ENCODE measurements at regions not wholly inside any gene's neighbourhood (a gene's known extent, or its start where the extent isn't known, plus 50 kb on each side); places are given as distances from the start of the nearest gene placed in this dataset.

GRCh38 chr21:20523191-20523590 is 475.0 kb upstream of the NCAM2 start:
- DNase-seq (ENCODE audit: low read depth, low spot score) (no peak), FAIRE-seq (no peak)
- Histone ChIP-seq H3K4me2 (ENCODE audit: insufficient read depth, low read length) (no peak overlapping the region), H3K36me3 (ENCODE audit: control insufficient read depth in 2 of 2, extremely low read depth in 1 of 2, insufficient read depth in 2 of 2, low read length in 2 of 2) (no peaks in the 10 kb centered on the region), H3K79me2 (ENCODE audit: control insufficient read depth, insufficient read depth, low read length) (no peaks in the 10 kb centered on the region), H4K20me1 (replicated peaks; ENCODE audit: control insufficient read depth, extremely low read depth, insufficient read depth, low read length) (no peaks in the 10 kb centered on the region), H3K27me3 (ENCODE audit: control insufficient read depth in 2 of 2, insufficient read depth in 2 of 2, low read length in 2 of 2) (no peaks in the 10 kb centered on the region), H3K4me1 (ENCODE audit: control insufficient read depth, extremely low read depth, insufficient read depth, low read length) (no peaks in the 10 kb centered on the region), H3K9me3 (replicated peaks; ENCODE audit: control insufficient read depth, insufficient read depth, low read length) (no peaks in the 10 kb centered on the region), H2AFZ (ENCODE audit: low read depth, low read length) (no peak overlapping the region), H3K9me1 (replicated peaks; ENCODE audit: control insufficient read depth, extremely low read depth, insufficient read depth, low read length) (no peaks in the 10 kb centered on the region), H3K9ac (replicated peaks; ENCODE audit: extremely low read depth, insufficient read depth, low read length) (no peak overlapping the region), H3K27ac (ENCODE audit: insufficient read depth, low read depth, low read length) (no peak overlapping the region), H3K4me3 (replicated peaks in 1 of 3; ENCODE audit: insufficient read depth in 1 of 3, low read depth in 1 of 3, low read length in 3 of 3) (no peak overlapping the region)
- intact Hi-C loops (cut with micrococcal nuclease) (no loop called here), dilution Hi-C loops (cut with MboI; ENCODE audit: extremely low pct_ligation_motif_present, low sequenced_read_pairs) (no loop called here)
- ChIA-PET CTCF (no interaction called here), POLR2A (no interaction called here)
- TF ChIP-seq MYC (IDR thresholded peaks at IDR 0.05; ENCODE audit: low read depth, low read length) (no peak), EZH2 (IDR thresholded peaks at IDR 0.05; ENCODE audit: borderline replicate concordance, low read depth, low read length, severe bottlenecking) (no peak), POLR2A (IDR thresholded peaks at IDR 0.05; ENCODE audit: low read depth, low read length) (no peak), GATA2 (IDR thresholded peaks at IDR 0.05; ENCODE audit: insufficient read depth, insufficient read length, low read depth, low read length) (no peak), POLR2AphosphoS5 (IDR thresholded peaks at IDR 0.05; ENCODE audit: insufficient read depth, low read depth, low read length) (no peak), FOS (IDR thresholded peaks at IDR 0.05; ENCODE audit: borderline replicate concordance, insufficient read depth, low read length) (no peak), JUN (IDR thresholded peaks at IDR 0.05; ENCODE audit: borderline replicate concordance, insufficient read depth, insufficient read length, low read depth) (no peak)
- TF ChIP-seq, protein P1, sequence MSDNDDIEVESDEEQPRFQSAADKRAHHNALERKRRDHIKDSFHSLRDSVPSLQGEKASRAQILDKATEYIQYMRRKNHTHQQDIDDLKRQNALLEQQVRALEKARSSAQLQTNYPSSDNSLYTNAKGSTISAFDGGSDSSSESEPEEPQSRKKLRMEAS (IDR thresholded peaks at IDR 0.05; ENCODE audit: insufficient read depth, insufficient read length) = no peak
- TF ChIP-seq, protein P2, sequence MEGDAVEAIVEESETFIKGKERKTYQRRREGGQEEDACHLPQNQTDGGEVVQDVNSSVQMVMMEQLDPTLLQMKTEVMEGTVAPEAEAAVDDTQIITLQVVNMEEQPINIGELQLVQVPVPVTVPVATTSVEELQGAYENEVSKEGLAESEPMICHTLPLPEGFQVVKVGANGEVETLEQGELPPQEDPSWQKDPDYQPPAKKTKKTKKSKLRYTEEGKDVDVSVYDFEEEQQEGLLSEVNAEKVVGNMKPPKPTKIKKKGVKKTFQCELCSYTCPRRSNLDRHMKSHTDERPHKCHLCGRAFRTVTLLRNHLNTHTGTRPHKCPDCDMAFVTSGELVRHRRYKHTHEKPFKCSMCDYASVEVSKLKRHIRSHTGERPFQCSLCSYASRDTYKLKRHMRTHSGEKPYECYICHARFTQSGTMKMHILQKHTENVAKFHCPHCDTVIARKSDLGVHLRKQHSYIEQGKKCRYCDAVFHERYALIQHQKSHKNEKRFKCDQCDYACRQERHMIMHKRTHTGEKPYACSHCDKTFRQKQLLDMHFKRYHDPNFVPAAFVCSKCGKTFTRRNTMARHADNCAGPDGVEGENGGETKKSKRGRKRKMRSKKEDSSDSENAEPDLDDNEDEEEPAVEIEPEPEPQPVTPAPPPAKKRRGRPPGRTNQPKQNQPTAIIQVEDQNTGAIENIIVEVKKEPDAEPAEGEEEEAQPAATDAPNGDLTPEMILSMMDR (IDR thresholded peaks at IDR 0.05; ENCODE audit: extremely low read depth in 1 of 2, insufficient read depth in 1 of 2, low read depth in 1 of 2, low read length in 2 of 2) = no peak
- BruUV-seq (replicated peaks) = no TSS peak

Data from endothelial cell of umbilical vein (primary cell).